ENCODE measurements at regions not wholly inside any gene's neighbourhood (a gene's known extent, or its start where the extent isn't known, plus 50 kb on each side); places are given as distances from the start of the nearest gene placed in this dataset.

DNA sequence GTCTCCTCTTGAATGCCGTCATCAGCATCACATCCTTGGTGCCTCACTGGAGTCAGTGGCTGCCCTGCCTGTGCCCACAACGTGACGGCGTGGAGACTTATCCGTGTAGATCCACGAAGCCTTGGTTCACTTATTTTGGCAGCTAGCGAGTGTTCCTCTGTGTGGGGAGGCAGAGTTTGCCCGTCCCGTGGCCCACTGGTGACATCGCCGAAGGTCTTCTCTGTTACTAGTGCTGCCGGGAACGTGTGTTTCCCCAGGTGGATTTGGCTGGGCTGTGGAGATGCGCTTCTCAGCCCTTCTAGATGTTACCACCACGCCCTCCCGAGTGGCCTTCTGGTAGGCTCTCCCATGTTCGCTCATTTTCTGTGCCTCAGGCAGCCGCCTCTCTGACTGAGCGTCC, 169.6 kb downstream of the SEC14L1 start:
- TF ChIP-seq, protein P1, sequence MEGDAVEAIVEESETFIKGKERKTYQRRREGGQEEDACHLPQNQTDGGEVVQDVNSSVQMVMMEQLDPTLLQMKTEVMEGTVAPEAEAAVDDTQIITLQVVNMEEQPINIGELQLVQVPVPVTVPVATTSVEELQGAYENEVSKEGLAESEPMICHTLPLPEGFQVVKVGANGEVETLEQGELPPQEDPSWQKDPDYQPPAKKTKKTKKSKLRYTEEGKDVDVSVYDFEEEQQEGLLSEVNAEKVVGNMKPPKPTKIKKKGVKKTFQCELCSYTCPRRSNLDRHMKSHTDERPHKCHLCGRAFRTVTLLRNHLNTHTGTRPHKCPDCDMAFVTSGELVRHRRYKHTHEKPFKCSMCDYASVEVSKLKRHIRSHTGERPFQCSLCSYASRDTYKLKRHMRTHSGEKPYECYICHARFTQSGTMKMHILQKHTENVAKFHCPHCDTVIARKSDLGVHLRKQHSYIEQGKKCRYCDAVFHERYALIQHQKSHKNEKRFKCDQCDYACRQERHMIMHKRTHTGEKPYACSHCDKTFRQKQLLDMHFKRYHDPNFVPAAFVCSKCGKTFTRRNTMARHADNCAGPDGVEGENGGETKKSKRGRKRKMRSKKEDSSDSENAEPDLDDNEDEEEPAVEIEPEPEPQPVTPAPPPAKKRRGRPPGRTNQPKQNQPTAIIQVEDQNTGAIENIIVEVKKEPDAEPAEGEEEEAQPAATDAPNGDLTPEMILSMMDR (IDR thresholded peaks at IDR 0.05; ENCODE audit: extremely low read depth, insufficient read depth, missing control alignments), result no peak
- in situ Hi-C loops (cut with MboI; ENCODE audit: low pct_unique_long_range_greater_than_20kb, low sequenced_read_pairs, unreplicated experiment), result no loop called here
- no peak for DNase-seq (ENCODE audit: low spot score)

DNA sequence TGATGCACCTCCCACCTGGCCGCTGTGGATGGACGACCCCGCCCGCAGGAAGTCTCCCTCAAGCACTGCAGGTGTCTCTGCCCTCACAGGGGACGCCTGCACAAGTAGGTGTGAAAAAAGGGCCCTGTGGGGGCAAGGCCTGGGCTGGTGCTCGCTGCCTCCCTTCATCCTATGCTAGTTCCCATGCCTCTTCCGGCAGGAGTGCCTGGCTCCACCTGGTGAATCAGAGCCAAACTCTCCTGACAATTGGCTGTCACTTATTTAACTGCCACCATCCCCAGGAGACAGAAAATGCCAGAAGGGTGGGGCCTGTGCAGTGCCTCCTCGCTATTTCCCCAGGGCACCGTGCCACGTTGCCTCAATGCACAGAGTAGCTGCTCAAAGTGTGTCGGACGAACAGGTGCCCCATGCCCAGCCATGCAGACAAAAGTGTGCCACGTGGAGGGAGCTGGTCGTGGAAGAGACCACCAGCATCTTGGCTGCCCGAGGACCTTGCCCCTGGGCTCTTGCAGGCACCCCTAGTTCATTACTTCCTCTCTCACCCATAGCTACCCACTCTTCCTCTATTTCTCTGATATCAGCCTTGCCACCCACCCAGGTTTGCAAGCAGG, 170.7 kb downstream of the SEC14L1 start:
- in situ Hi-C loops (cut with MboI; ENCODE audit: low pct_unique_long_range_greater_than_20kb, low sequenced_read_pairs, unreplicated experiment), result no loop called here
- TF ChIP-seq, protein P1 (IDR thresholded peaks at IDR 0.05; ENCODE audit: extremely low read depth, insufficient read depth, missing control alignments), result no peak

DNA sequence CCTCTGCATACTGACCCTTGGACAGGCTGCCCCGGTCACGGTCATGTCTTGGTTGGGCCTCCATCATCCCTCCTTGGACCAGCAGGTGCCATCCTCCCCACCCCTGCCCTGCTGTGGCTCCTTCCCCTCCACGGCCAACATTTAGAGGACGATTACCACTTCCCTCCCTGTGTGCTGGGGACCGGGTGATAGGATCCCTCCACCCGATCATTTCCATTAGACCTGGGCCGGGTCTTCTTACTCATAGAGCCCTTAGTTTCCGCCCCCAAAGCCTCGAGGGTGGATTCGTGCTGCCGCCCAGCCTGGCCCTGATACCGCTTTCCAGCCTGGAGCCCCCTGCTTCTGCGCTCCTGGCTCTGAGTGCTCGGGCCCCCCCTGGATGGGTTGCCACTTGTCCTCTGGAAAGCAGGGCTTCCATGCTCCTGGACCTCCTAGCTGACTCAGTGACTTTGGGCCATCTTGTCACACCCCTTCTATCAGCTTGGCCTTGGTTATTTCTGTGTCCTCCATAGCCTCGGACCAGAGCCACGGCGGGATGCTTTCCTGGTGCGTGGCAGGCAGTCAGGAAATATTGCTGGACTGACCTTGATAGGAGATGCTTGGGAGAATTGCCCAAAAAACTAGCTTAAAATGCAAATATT, 171.4 kb downstream of the SEC14L1 start:
- in situ Hi-C loops (cut with MboI; ENCODE audit: low pct_unique_long_range_greater_than_20kb, low sequenced_read_pairs, unreplicated experiment), result no loop called here

More for the DNA sequence above, 170.7 kb downstream of the SEC14L1 start:
- DNase-seq (ENCODE audit: low spot score), result no peak

DNA sequence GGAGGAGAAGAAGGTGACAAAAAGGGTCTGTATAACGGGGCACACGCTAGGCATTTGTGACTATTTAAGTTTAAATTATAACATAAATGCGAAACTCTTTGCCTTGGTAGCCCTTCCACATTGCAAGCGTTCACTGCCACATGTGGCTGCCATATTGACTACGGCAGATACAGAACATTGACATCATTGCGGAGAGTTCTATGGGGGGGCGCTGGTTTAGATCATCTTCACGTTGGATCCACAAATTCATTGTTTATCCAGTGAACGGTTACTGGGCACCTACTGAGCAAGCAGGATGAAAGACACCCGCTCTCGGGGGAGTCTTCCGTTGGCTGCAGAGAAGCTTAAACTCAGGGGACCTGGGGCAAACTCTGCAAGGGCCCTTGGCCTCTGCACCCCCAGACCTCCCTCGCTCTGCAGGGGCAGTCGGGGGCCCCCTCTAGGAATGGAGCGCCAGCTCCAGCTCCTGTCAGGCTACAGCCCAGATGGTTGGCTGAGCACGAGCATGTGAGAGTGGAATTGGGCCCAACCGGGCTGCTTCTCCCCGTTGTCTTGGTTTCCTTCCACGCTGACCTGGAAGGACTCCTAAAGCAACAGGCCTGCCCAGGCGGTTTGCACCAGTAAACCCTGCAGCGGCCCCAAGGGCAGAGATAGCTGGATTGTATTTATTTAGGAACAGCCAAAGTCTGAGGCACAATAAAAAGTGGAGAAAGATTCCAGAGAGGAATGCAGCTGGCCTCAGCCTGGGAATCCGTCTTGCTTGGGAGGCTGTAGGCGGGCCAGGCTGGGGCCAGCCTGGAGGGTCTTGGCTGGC, 172.2 kb downstream of the SEC14L1 start:
- TF ChIP-seq, protein P1 (IDR thresholded peaks at IDR 0.05; ENCODE audit: extremely low read depth, insufficient read depth, missing control alignments), result no peak
- in situ Hi-C loops (cut with MboI; ENCODE audit: low pct_unique_long_range_greater_than_20kb, low sequenced_read_pairs, unreplicated experiment), result no loop called here
- DNase-seq (ENCODE audit: low spot score), result no peak

More for the DNA sequence above, 171.4 kb downstream of the SEC14L1 start:
- DNase-seq (ENCODE audit: low spot score), result no peak
- TF ChIP-seq, protein P1 (IDR thresholded peaks at IDR 0.05; ENCODE audit: extremely low read depth, insufficient read depth, missing control alignments), result no peak

DNA sequence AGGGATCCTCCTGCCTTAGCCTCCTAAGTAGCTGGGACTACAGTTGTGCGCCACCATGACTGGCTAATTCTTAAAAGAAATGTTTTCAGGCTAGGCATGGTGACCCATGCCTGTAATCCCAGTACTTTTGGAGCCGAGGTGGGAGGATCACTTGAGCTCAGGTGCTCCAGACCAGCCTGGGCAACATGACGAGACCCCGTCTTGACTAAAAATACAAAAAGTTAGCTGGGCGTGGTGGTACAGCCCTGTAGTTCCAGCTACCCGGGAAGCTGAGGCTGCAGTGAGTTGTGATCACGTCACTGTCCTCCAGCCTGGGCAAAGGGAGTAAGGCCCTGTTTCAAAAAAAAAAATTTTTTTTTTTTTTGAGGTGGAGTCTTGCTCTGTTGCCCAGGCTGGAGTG, 173.1 kb downstream of the SEC14L1 start:
- in situ Hi-C loops (cut with MboI; ENCODE audit: low pct_unique_long_range_greater_than_20kb, low sequenced_read_pairs, unreplicated experiment), result no loop called here
- TF ChIP-seq, protein P1 (IDR thresholded peaks at IDR 0.05; ENCODE audit: extremely low read depth, insufficient read depth, missing control alignments), result no peak
- DNase-seq (ENCODE audit: low spot score), result no peak

DNA sequence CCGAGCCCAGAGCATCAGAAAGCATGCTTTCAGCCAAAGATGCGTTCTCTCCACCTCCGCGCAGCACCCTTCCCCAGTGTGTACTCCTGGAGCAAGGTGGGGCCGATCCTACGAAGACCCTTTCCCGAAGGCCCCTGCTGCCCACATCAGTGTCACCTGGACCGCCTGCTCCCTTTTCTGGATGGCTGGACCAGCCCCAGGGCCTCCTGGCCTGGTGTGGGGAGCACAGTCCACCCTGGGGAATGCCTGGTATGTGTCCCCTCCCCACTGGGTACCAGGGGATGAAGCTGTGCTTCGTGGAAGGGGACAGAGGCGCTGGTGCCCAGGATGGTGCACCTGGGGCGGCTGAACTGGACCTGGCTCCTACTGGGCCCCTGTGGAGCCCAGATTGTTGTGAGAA, 173.8 kb downstream of the SEC14L1 start:
- TF ChIP-seq, protein P1 (IDR thresholded peaks at IDR 0.05; ENCODE audit: extremely low read depth, insufficient read depth, missing control alignments), result no peak
- no peak for DNase-seq (ENCODE audit: low spot score)

More for the DNA sequence above, 173.8 kb downstream of the SEC14L1 start:
- in situ Hi-C loops (cut with MboI; ENCODE audit: low pct_unique_long_range_greater_than_20kb, low sequenced_read_pairs, unreplicated experiment), result no loop called here

All from GM13977 (cell line).